Fibroblast of lung (primary cell): ENCODE measurements at regions not wholly inside any gene's neighbourhood (a gene's known extent, or its start where the extent isn't known, plus 50 kb on each side); places are given as distances from the start of the nearest gene placed in this dataset.
"Not testable (repeated sequence)": the region's sequence is repeated elsewhere in the genome, so short reads cannot be mapped to it uniquely, and the experiment has no call there.

Source experiments
- DNase-seq, 2 donors: peaks; one replicate each; pipeline versions ENCODE4 v3.0.0 to v3.0.0-alpha.2; 2010; ENCODE audit warnings: low read depth in 2 of 2
- H2AFZ ChIP-seq: 2 replicates; pipeline ENCODE4 v1.5.1; 2012; ENCODE audit warnings: low read length, control low read depth, inconsistent platforms
- H3K27ac ChIP-seq: 2 replicates; pipeline ENCODE4 v1.5.1; 2011; ENCODE audit warnings: low read length, control low read depth; ENCODE audit not compliant: insufficient read depth
- H3K27me3 ChIP-seq: 2 replicates; pipeline ENCODE4 v1.5.1; 2011; ENCODE audit warnings: mild to moderate bottlenecking, low read length; ENCODE audit not compliant: control insufficient read depth, insufficient read depth
- H3K36me3 ChIP-seq: 2 replicates; pipeline ENCODE4 v1.5.1; 2011; ENCODE audit warnings: low read length; ENCODE audit not compliant: control insufficient read depth, insufficient read depth
- H3K4me1 ChIP-seq: 2 replicates; pipeline ENCODE4 v1.5.1; 2011; ENCODE audit warnings: low read length; ENCODE audit not compliant: control insufficient read depth, insufficient read depth; ENCODE audit errors: extremely low read depth
- H3K4me2 ChIP-seq: 2 replicates; pipeline ENCODE4 v1.5.1; 2011; ENCODE audit warnings: low read length, control low read depth; ENCODE audit not compliant: insufficient read depth; ENCODE audit errors: extremely low read depth
- H3K4me3 ChIP-seq, 4 experiments: fragments of 200-600 bp in 1 of 4; sonication (generic) in 1 of 4; replicated peaks in 1 of 4; 2 replicates each; pipeline ENCODE4 v1.5.1; 2011 to 2016; ENCODE audit warnings: low read length in 4 of 4, low read depth in 3 of 4, mild to moderate bottlenecking in 3 of 4, control low read depth in 2 of 4, inconsistent platforms in 1 of 4, mixed read lengths in 1 of 4; ENCODE audit not compliant: insufficient read depth in 1 of 4; ENCODE audit errors: control extremely low read depth in 1 of 4
- H3K79me2 ChIP-seq: 2 replicates; pipeline ENCODE4 v1.5.1; 2012; ENCODE audit warnings: mild to moderate bottlenecking, low read length, inconsistent platforms; ENCODE audit not compliant: control insufficient read depth, insufficient read depth
- H3K9ac ChIP-seq: 2 replicates; pipeline ENCODE4 v1.5.1; 2011; ENCODE audit warnings: mild to moderate bottlenecking, low read length, control low read depth; ENCODE audit not compliant: insufficient read depth
- H3K9me3 ChIP-seq: 2 replicates; pipeline ENCODE4 v1.5.1; 2012; ENCODE audit warnings: low read depth, low read length; ENCODE audit not compliant: control insufficient read depth, insufficient read depth
- H4K20me1 ChIP-seq: 2 replicates; pipeline ENCODE4 v1.5.1; 2011; ENCODE audit warnings: low read length; ENCODE audit not compliant: control insufficient read depth, insufficient read depth; ENCODE audit errors: extremely low read depth

DNA sequence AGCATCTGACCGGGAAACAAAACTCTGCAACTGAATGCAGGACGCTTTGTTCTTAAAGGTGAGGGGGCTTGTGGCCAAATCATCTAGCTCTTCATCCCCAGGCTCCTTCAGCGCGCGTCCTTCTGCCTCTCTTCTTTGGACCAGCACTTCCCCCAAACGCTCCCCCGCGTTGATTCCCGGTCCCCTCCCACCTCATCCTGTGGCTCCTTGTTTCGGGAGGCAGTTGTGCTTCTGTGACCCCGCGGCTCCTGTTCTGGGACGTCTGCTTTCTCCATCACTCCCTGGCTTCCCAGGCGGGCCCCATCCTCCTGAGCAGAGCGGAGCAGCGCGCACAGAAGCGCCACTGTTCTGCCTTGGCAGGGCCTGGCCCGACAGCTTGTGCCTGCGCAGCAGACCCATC, 109.7 kb upstream of the ZNG1E start:
- not testable (repeated sequence) for H3K79me2 ChIP-seq, H3K27me3 ChIP-seq, H2AFZ ChIP-seq, H3K9ac ChIP-seq, H3K9me3 ChIP-seq, H3K36me3 ChIP-seq, H3K4me1 ChIP-seq, H3K27ac ChIP-seq, H3K4me3 ChIP-seq, H3K4me2 ChIP-seq, H4K20me1 ChIP-seq, DNase-seq

DNA sequence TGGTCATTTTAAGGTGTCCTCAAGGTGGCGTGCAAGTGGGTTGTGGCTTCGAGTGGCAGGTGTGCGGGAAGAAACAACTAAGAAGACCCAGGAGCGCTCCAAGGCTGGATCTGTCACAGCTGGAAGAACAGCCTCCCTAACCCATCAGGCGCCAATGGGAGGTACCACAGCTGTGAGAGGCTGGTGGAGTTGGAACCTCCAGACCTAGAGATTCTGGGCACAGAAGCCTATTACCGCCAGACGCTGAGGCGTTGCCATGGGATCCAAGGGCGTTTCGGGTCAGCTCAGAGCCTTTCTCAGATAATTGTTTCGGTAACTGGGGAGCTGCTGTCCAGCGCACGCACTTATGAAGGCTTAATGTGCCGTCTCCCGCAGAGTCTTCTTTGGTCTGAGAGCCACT, 156.7 kb upstream of the ZNG1E start:
- not testable (repeated sequence) for H3K4me3 ChIP-seq, H3K79me2 ChIP-seq, H3K9ac ChIP-seq, DNase-seq, H3K9me3 ChIP-seq, H3K4me2 ChIP-seq, H2AFZ ChIP-seq, H3K4me1 ChIP-seq, H3K27ac ChIP-seq, H3K27me3 ChIP-seq, H4K20me1 ChIP-seq, H3K36me3 ChIP-seq

DNA sequence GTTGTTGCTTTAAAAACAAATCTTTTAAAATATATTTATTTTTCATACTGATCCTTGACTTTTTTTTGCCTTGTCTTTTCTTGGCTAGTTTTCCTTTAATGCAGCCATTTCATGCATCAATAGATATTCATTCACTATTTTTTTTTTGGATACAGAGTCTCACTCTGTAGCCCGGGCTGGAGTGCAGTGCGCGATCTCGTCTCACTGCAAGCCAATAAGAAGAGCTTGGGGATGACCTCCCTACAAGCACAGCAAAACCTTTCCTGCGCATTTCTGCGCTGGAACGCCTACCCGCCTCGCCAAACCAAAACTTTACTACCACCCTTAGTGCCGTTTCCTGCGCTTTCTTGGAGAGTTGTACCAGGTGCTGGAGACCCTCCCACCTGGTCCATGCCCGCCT, 161.3 kb upstream of the ZNG1E start:
- H3K79me2 ChIP-seq, H3K4me1 ChIP-seq, DNase-seq, H3K4me3 ChIP-seq, H3K9ac ChIP-seq, H3K36me3 ChIP-seq, H2AFZ ChIP-seq, H3K9me3 ChIP-seq, H3K4me2 ChIP-seq, H4K20me1 ChIP-seq, H3K27ac ChIP-seq, H3K27me3 ChIP-seq: not testable (repeated sequence)

DNA sequence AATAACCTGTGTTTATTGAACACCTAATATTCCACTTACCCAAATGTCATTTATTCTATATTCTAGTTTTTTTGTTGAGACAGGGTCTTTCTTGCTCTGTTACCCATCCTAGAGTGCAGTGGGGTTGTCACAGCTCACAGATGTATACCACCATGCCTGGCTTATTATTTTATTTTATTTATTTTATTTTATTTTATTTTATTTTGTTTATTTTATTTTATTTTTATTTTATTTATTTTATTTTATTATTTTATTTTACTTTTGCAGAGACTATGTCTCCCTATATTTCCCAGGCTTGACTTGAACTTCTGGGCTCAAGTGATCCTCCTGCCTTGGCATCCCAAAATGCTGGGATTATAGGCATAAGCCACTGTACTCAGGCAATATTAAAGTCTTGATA, 167.8 kb upstream of the ZNG1E start:
- not testable (repeated sequence) for H3K4me2 ChIP-seq, H3K27ac ChIP-seq, H2AFZ ChIP-seq, H3K27me3 ChIP-seq, H3K79me2 ChIP-seq, H3K9me3 ChIP-seq, H3K4me3 ChIP-seq, H3K36me3 ChIP-seq, H3K9ac ChIP-seq, H4K20me1 ChIP-seq, DNase-seq, H3K4me1 ChIP-seq

DNA sequence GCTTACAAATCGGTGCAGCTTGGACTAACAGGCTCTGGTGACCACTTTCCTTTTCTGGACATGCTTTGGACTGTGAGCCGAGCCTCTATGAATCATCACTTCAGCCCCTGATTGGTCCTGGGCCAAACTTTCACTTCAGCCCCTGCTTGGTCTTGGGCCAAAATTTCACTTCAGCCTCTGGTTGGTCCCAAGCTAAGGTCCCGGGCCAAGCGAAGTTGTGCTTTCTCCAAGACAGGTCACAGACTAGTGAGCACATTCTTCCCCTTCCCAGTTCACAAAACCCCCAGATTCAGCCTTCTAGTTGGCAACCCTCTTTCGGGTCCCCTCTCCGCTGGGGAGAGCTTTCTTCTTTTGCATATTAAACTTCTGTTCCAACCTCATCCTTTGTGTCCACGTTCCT, 171.0 kb upstream of the ZNG1E start:
- H3K79me2 ChIP-seq, H3K27ac ChIP-seq, DNase-seq, H2AFZ ChIP-seq, H3K4me1 ChIP-seq, H4K20me1 ChIP-seq, H3K36me3 ChIP-seq, H3K4me2 ChIP-seq, H3K4me3 ChIP-seq, H3K27me3 ChIP-seq, H3K9ac ChIP-seq, H3K9me3 ChIP-seq: not testable (repeated sequence)

DNA sequence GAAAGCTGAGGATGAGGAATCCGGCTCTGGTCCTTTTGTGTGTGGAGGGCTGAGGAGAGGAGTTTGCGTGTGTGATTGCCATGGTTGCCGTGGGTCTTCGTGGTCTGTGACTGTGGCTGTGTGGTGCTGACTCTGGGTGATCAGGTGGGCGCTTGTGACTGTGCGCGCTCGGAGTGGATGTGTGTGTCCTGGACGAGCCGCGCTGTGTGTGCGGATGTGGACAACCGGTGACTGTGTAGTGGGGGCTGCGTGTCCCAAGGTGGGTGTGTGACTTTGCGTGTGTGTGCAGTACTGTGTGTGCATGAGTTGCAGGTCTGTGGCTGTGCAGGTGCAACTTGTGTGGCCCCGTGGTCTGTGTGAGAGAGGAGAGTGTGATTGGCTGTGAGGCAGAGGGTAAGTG, 172.0 kb upstream of the ZNG1E start:
- not testable (repeated sequence) for H3K9ac ChIP-seq, H3K9me3 ChIP-seq, H3K4me2 ChIP-seq, H2AFZ ChIP-seq, H4K20me1 ChIP-seq, H3K79me2 ChIP-seq, DNase-seq, H3K4me3 ChIP-seq, H3K4me1 ChIP-seq, H3K36me3 ChIP-seq, H3K27ac ChIP-seq, H3K27me3 ChIP-seq

DNA sequence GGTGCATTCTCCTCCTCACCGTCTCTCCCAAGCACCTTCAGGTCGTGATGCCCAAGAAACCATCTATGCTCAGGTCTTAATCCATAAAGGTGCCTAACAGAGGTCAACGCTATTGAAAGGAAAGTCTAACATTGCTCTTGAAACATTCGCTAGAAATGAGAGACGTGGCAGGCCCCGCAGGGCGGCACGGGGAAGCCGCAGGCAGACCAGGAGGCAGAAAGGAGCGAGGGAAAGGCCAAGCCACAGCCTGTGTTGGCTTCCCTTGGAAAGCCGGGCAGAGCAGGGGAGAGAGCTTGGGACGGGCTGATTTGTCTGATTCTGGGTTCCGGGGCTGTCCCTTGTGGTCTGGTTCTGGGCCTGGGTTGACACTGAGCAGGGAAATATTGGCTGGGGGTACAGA, 192.8 kb upstream of the ZNG1E start:
- not testable (repeated sequence) for H4K20me1 ChIP-seq, H3K4me3 ChIP-seq, H3K9me3 ChIP-seq, H2AFZ ChIP-seq, H3K79me2 ChIP-seq, H3K36me3 ChIP-seq, H3K27me3 ChIP-seq, H3K9ac ChIP-seq, DNase-seq, H3K4me1 ChIP-seq, H3K27ac ChIP-seq, H3K4me2 ChIP-seq
